GM19452 (cell line): ENCODE measurements at regions not wholly inside any gene's neighbourhood (a gene's known extent, or its start where the extent isn't known, plus 50 kb on each side); places are given as distances from the start of the nearest gene placed in this dataset.

Experiments
- ATAC-seq: cut with Tn5 transposase; IDR thresholded peaks from one replicate; pipeline ENCODE4 v1.9.1; 2021; ENCODE audit not compliant: unreplicated experiment

GRCh38 chr11:37115963-37116362 is 517.9 kb upstream of the RAG2 start:
- ATAC-seq: no peak

GRCh38 chr11:37110385-37110784 is 512.3 kb upstream of the RAG2 start:
- no peak for ATAC-seq

GRCh38 chr11:37109286-37109585 is 511.2 kb upstream of the RAG2 start:
- no peak for ATAC-seq

- ATAC-seq: no peak
Observed at GRCh38 chr11:37108436-37109285, 510.6 kb upstream of the RAG2 start.

- ATAC-seq: no peak
Observed at GRCh38 chr11:37107831-37108230, 509.8 kb upstream of the RAG2 start.

- no peak for ATAC-seq
Observed at GRCh38 chr11:37107415-37107814, 509.4 kb upstream of the RAG2 start.

GRCh38 chr11:37105427-37105826 is 507.4 kb upstream of the RAG2 start:
- no peak for ATAC-seq

GRCh38 chr11:37104380-37104779 is 506.3 kb upstream of the RAG2 start:
- ATAC-seq: no peak

- ATAC-seq: no peak
Observed at GRCh38 chr11:37100008-37100407, 502.0 kb upstream of the RAG2 start.

- ATAC-seq: no peak
Observed at GRCh38 chr11:37092487-37092886, 494.5 kb upstream of the RAG2 start.

GRCh38 chr11:37089439-37089838 is 491.4 kb upstream of the RAG2 start:
- ATAC-seq: no peak

GRCh38 chr11:37088573-37088910 is 490.5 kb upstream of the RAG2 start:
- ATAC-seq: no peak

GRCh38 chr11:37087650-37088572 is 489.9 kb upstream of the RAG2 start:
- ATAC-seq: no peak

GRCh38 chr11:37078521-37078920 is 480.5 kb upstream of the RAG2 start:
- no peak for ATAC-seq

GRCh38 chr11:37076866-37077265 is 478.8 kb upstream of the RAG2 start:
- ATAC-seq: no peak

- no peak for ATAC-seq
Observed at GRCh38 chr11:37072538-37073055, 474.6 kb upstream of the RAG2 start.

GRCh38 chr11:37050311-37050710 is 452.3 kb upstream of the RAG2 start:
- ATAC-seq: no peak

GRCh38 chr11:37040921-37041320 is 442.9 kb upstream of the RAG2 start:
- ATAC-seq: no peak

- no peak for ATAC-seq
Observed at GRCh38 chr11:37038911-37039310, 440.9 kb upstream of the RAG2 start.

GRCh38 chr11:37026741-37027140 is 428.7 kb upstream of the RAG2 start:
- ATAC-seq: no peak

GRCh38 chr11:37026326-37026725 is 428.3 kb upstream of the RAG2 start:
- ATAC-seq: no peak

GRCh38 chr11:37006563-37006962 is 408.5 kb upstream of the RAG2 start:
- no peak for ATAC-seq
